Mesendoderm (in vitro differentiated cells): ENCODE measurements at regions not wholly inside any gene's neighbourhood (a gene's known extent, or its start where the extent isn't known, plus 50 kb on each side); places are given as distances from the start of the nearest gene placed in this dataset.

ENCODE experiments used
- DNase-seq: peaks from one replicate; pipeline ENCODE4 v3.0.0; 2013
- H2AK5ac ChIP-seq: 2 replicates; pipeline ENCODE4 v1.6.1; 2013; ENCODE audit warnings: low read length, inconsistent platforms
- H2BK120ac ChIP-seq: 2 replicates; pipeline ENCODE4 v1.6.1; 2013; ENCODE audit warnings: low read depth, mild to moderate bottlenecking, low read length, moderate library complexity, mixed read lengths
- H2BK15ac ChIP-seq: replicated peaks from 2 replicates; pipeline ENCODE4 v1.6.1; 2013; ENCODE audit warnings: low read depth, mild to moderate bottlenecking, moderate library complexity
- H2BK5ac ChIP-seq: 2 replicates; pipeline ENCODE4 v1.6.1; 2013; ENCODE audit warnings: low read length, inconsistent platforms
- H3K18ac ChIP-seq: 2 replicates; pipeline ENCODE4 v1.6.1; 2013; ENCODE audit warnings: mild to moderate bottlenecking, low read length, mixed read lengths
- H3K23ac ChIP-seq: one replicate; pipeline ENCODE4 v1.6.1; 2013; ENCODE audit warnings: low read length
- H3K27ac ChIP-seq: 2 replicates; pipeline ENCODE4 v1.5.1; 2013; ENCODE audit warnings: low read depth, mild to moderate bottlenecking, inconsistent platforms, low read length, moderate library complexity
- H3K27me3 ChIP-seq: 2 replicates; pipeline ENCODE4 v1.6.1; 2013; ENCODE audit warnings: low read length, control low read depth, mild to moderate bottlenecking, inconsistent platforms; ENCODE audit not compliant: insufficient read depth, poor library complexity
- H3K36me3 ChIP-seq: 2 replicates; pipeline ENCODE4 v1.6.1; 2013; ENCODE audit warnings: low read length, inconsistent platforms; ENCODE audit not compliant: control insufficient read depth, insufficient read depth
- H3K4ac ChIP-seq: one replicate; pipeline ENCODE4 v1.6.1; 2013; ENCODE audit warnings: low read depth, mild to moderate bottlenecking, low read length, moderate library complexity
- H3K4me1 ChIP-seq: 2 replicates; pipeline ENCODE4 v1.6.1; 2013; ENCODE audit warnings: low read depth, low read length, inconsistent platforms; ENCODE audit not compliant: control insufficient read depth
- H3K4me2 ChIP-seq: 2 replicates; pipeline ENCODE4 v1.6.1; 2013; ENCODE audit warnings: low read length
- H3K4me3 ChIP-seq: 2 replicates; pipeline ENCODE4 v1.5.1; 2013; ENCODE audit warnings: mild to moderate bottlenecking, low read length
- H3K56ac ChIP-seq: one replicate; pipeline ENCODE4 v1.6.1; 2013; ENCODE audit warnings: low read length
- H3K79me1 ChIP-seq: 2 replicates; pipeline ENCODE4 v1.6.1; 2013; ENCODE audit warnings: low read length, inconsistent platforms
- H3K79me2 ChIP-seq: 2 replicates; pipeline ENCODE4 v1.6.1; 2013; ENCODE audit warnings: mild to moderate bottlenecking, low read length; ENCODE audit not compliant: control insufficient read depth, insufficient read depth
- H3K9ac ChIP-seq: 2 replicates; pipeline ENCODE4 v1.6.1; 2013; ENCODE audit warnings: low read length, inconsistent platforms
- H4K5ac ChIP-seq: one replicate; pipeline ENCODE4 v1.6.1; 2013; ENCODE audit warnings: low read length
- H4K8ac ChIP-seq: one replicate; pipeline ENCODE4 v1.6.1; 2013; ENCODE audit warnings: low read depth, mild to moderate bottlenecking, control low read depth, low read length, moderate library complexity
- WGBS: extraction: QIAGEN DNeasy Blood & Tissue Kit; methylation state at CpG from one replicate; pipeline ENCODE4 v1.1.7; 2013; ENCODE audit warnings: low lambda C conversion rate, missing lambda C conversion rate; ENCODE audit not compliant: insufficient coverage; ENCODE audit errors: extremely low coverage; 5-methylcytosine and 5-hydroxymethylcytosine counted together

- no peaks in the 10 kb centered on the region for H3K79me1 ChIP-seq
- no CpG with 5 or more reads among the region's 3 CpGs for WGBS
- H4K8ac ChIP-seq = no peak overlapping the region
- no peak for DNase-seq
- H2AK5ac ChIP-seq = no peak overlapping the region
- no peaks in the 10 kb centered on the region for H3K27me3 ChIP-seq
- H3K18ac ChIP-seq = no peak overlapping the region
- no peaks in the 10 kb centered on the region for H3K36me3 ChIP-seq
- no peak overlapping the region for H4K5ac ChIP-seq
- H3K4me2 ChIP-seq = no peak overlapping the region
- no peak overlapping the region for H2BK120ac ChIP-seq
- no peak overlapping the region for H3K56ac ChIP-seq
- H3K4me1 ChIP-seq = peaks cover 2% of the 10 kb centered on the region
- no peak overlapping the region for H3K27ac ChIP-seq
- no peak overlapping the region for H3K4ac ChIP-seq
- no peak overlapping the region for H3K9ac ChIP-seq
- H3K4me3 ChIP-seq = no peak overlapping the region
- no peak overlapping the region for H3K23ac ChIP-seq
- no peaks in the 10 kb centered on the region for H3K79me2 ChIP-seq
- H2BK15ac ChIP-seq = no peak overlapping the region
- H2BK5ac ChIP-seq = no peak overlapping the region
Measured at GRCh38 chr2:67338601-67339233, 58.4 kb upstream of the ETAA1 start.

DNA sequence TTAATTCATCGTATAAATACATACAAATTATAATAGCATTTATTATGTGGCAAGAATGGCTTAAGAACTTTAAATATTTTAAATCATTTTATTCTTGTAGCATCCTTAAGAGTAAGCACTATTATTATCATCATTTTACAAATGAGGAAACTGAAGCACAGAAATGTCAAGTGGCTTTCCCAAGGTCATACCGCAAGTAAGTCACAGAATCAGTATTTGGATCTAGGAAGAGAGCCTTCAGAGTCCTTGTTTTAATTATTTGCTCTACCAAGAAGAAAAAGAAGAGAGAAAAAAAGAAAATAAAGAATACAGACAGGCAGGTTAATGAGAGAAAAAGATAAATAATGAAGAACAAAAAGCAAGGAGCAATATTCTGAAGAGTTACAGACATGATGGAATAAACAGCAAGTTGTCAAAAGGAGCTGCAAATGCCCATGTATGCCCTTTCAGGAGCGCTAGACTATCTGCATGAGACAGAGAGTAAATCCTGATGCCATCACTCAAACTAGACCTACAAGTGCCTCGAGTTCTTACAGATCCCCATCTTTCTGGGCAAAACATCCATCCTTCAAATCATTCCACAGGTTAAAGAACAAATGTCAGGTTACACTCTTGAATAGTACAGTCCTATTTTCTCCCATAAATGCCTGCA, 57.8 kb upstream of the ETAA1 start:
- Histone ChIP-seq H3K36me3 (no peaks in the 10 kb centered on the region), H3K79me1 (no peaks in the 10 kb centered on the region), H3K4me1 (peaks cover 2% of the 10 kb centered on the region), H2AK5ac (no peak overlapping the region), H3K9ac (no peak overlapping the region), H2BK120ac (no peak overlapping the region), H2BK15ac (no peak overlapping the region), H3K4me3 (no peak overlapping the region), H3K27ac (no peak overlapping the region), H3K4ac (no peak overlapping the region), H3K23ac (no peak overlapping the region), H2BK5ac (no peak overlapping the region), H4K5ac (no peak overlapping the region), H3K56ac (no peak overlapping the region), H3K79me2 (no peaks in the 10 kb centered on the region), H3K27me3 (no peaks in the 10 kb centered on the region), H4K8ac (no peak overlapping the region), H3K4me2 (no peak overlapping the region), H3K18ac (no peak overlapping the region)
- no peak for DNase-seq
- no CpG with 5 or more reads among the region's 4 CpGs for WGBS

DNA sequence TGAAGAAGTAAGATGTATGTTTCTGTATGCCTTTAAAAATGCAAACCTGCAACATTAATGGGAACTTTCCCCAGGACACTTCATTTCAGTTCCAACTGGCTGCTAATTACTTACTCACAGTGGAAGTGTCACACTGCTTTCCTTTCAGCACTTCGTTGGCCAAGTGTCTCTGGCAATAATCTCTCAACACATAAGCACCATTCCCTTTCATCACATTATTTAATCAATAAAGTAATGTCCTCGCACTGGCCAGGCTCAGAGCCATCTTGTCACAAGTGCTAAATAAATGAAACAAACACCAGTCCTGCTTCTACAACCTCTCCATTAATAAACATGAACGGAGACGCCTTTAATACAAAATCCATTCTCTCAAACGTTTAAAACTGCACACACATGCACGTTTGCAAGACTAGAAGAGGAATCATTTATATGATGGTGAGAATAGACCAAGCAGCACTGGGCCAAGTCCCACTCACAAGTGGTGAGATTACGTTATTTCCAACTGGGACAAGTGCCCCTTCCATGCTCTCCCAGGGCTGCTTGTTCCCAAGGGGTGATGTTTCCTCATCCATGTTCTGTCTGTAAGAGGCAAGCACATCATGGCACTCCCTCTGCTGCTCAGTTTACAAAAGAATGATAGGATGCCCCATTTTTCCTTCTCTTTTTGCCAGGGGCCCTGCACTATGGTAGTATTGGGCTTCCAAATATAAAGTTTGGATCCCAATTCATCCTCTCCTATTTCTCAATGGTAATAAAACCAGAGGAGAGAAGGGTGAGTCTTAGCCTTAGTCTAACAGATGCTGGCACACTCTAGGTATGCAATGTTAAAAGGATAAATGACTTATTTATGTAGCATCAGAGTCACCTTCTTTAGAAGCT, 56.8 kb upstream of the ETAA1 start:
- H3K27ac ChIP-seq = no peak overlapping the region

GRCh38 chr2:67341012-67341318, 56.2 kb upstream of the ETAA1 start:
- Histone ChIP-seq H3K79me1 (no peaks in the 10 kb centered on the region), H2BK15ac (no peak overlapping the region), H2BK120ac (no peak overlapping the region), H3K36me3 (no peaks in the 10 kb centered on the region), H3K27ac (no peak overlapping the region), H4K5ac (no peak overlapping the region), H3K79me2 (no peaks in the 10 kb centered on the region), H3K27me3 (no peaks in the 10 kb centered on the region), H3K4me2 (no peak overlapping the region), H3K9ac (no peak overlapping the region), H2AK5ac (no peak overlapping the region), H3K18ac (no peak overlapping the region), H2BK5ac (no peak overlapping the region), H3K4ac (no peak overlapping the region), H3K56ac (no peak overlapping the region), H3K4me3 (no peak overlapping the region), H3K4me1 (no peaks in the 10 kb centered on the region), H3K23ac (no peak overlapping the region), H4K8ac (no peak overlapping the region)
- no peak for DNase-seq
- WGBS = no CpG with 5 or more reads among the region's 1 CpG

More for the DNA sequence above, 56.8 kb upstream of the ETAA1 start:
- Histone ChIP-seq H2BK5ac (no peak overlapping the region), H3K4ac (no peak overlapping the region), H2BK120ac (no peak overlapping the region), H3K23ac (no peak overlapping the region), H3K4me1 (no peaks in the 10 kb centered on the region), H2AK5ac (no peak overlapping the region), H3K79me1 (no peaks in the 10 kb centered on the region), H3K4me3 (no peak overlapping the region), H3K36me3 (no peaks in the 10 kb centered on the region), H3K27me3 (no peaks in the 10 kb centered on the region), H4K8ac (no peak overlapping the region), H3K56ac (no peak overlapping the region), H3K79me2 (no peaks in the 10 kb centered on the region), H2BK15ac (no peak overlapping the region), H3K18ac (no peak overlapping the region), H3K4me2 (no peak overlapping the region), H3K9ac (no peak overlapping the region), H4K5ac (no peak overlapping the region)
- no CpG with 5 or more reads among the region's 7 CpGs for WGBS
- no peak for DNase-seq

DNA sequence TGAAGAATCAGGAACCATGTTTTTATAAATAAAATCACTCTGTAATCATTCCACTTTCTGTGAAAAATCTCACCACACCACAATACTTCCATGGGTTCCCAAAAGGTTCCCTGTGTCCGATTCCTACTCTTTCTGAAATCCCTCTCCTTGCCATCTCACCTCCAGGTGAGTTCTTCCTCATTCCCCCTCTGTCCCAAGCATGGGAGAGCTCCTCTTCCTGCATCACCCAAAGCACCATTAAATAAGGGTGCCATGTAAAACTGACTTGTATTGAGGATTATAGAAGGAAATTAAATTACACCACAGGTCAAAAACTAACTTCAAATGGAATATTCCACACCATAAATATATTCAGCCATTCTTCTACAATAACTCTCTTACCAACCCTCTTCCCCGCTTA, 55.8 kb upstream of the ETAA1 start:
- Histone ChIP-seq H3K23ac (no peak overlapping the region), H3K56ac (no peak overlapping the region), H3K9ac (no peak overlapping the region), H3K79me2 (no peaks in the 10 kb centered on the region), H3K27me3 (no peaks in the 10 kb centered on the region), H3K4me2 (no peak overlapping the region), H3K18ac (no peak overlapping the region), H3K79me1 (no peaks in the 10 kb centered on the region), H2AK5ac (no peak overlapping the region), H3K4ac (no peak overlapping the region), H3K27ac (no peak overlapping the region), H3K4me1 (no peaks in the 10 kb centered on the region), H3K36me3 (no peaks in the 10 kb centered on the region), H2BK15ac (no peak overlapping the region), H4K5ac (no peak overlapping the region), H2BK120ac (no peak overlapping the region), H3K4me3 (no peak overlapping the region), H4K8ac (no peak overlapping the region), H2BK5ac (no peak overlapping the region)
- no peak for DNase-seq
- WGBS = no CpG with 5 or more reads among the region's 2 CpGs
